ENCODE measurements at regions not wholly inside any gene's neighbourhood (a gene's known extent, or its start where the extent isn't known, plus 50 kb on each side); places are given as distances from the start of the nearest gene placed in this dataset.

DNA sequence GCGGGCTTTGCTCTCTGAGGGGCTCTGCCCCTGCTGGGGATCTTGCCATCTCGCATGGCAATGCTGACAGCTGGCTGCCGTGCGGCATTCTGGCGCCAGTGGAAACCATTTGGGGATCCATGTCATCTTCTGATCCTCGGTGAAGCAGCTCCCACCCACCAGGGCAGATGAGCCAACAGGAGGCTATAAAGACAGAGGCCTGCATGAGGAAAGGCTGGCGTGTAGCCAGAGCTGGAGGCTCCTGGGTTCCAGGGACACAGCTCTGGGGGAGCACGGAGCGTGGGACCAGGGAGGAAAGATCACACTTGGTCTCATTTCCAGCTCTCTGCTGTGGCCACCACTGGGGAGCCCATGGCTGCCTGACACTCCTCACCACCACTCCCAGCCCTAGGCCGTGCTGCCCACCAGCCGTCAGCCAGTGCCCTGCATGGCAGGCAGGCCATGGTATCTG is 145.8 kb downstream of the ZFP36L2 start:
- no peak overlapping the region for H3K27ac ChIP-seq (ENCODE audit: control insufficient read depth, insufficient read depth)
- ChIA-PET SMC1A (ENCODE audit: uncharacterized antibody, unreplicated experiment) (no interaction called here), POLR2A (interaction anchor here (1.0 kb wide), 1 partner anchor 48 kb away, joined by 3 read pairs; no protein-coding TSS in a partner anchor), CTCF (no interaction called here), RAD21 (ENCODE audit: unreplicated experiment) (no interaction called here)
- ATAC-seq, result no peak
- no peaks in the 10 kb centered on the region for H3K79me2 ChIP-seq (ENCODE audit: control insufficient read depth, insufficient read depth, low read length)
- H2AFZ ChIP-seq (ENCODE audit: control insufficient read depth, low read depth, low read length), result no peak overlapping the region
- FAIRE-seq, result no peak
- H3K36me3 ChIP-seq (ENCODE audit: control insufficient read depth in 2 of 2, insufficient read depth in 2 of 2, low read length in 1 of 2), result no peaks in the 10 kb centered on the region
- no peaks in the 10 kb centered on the region for H3K4me1 ChIP-seq (ENCODE audit: control insufficient read depth, insufficient read depth, low read length)
- H4K20me1 ChIP-seq (ENCODE audit: control insufficient read depth, insufficient read depth), result no peaks in the 10 kb centered on the region
- TF ChIP-seq ZNF207 (IDR thresholded peaks at IDR 0.05; ENCODE audit: borderline replicate concordance) (no peak), EED (IDR thresholded peaks at IDR 0.05; ENCODE audit: low read depth) (no peak), RCOR1 (conservative IDR thresholded peaks at IDR 0.05; ENCODE audit: low read depth, low read length) (no peak), CHD2 (IDR thresholded peaks at IDR 0.05; ENCODE audit: borderline replicate concordance, low read depth, low read length) (no peak), CREM (IDR thresholded peaks at IDR 0.05; ENCODE audit: low read depth) (no peak), HCFC1 (IDR thresholded peaks at IDR 0.05; ENCODE audit: low read length) (no peak), BACH1 (IDR thresholded peaks at IDR 0.05; ENCODE audit: borderline replicate concordance) (no peak)
- TF ChIP-seq, protein P1, sequence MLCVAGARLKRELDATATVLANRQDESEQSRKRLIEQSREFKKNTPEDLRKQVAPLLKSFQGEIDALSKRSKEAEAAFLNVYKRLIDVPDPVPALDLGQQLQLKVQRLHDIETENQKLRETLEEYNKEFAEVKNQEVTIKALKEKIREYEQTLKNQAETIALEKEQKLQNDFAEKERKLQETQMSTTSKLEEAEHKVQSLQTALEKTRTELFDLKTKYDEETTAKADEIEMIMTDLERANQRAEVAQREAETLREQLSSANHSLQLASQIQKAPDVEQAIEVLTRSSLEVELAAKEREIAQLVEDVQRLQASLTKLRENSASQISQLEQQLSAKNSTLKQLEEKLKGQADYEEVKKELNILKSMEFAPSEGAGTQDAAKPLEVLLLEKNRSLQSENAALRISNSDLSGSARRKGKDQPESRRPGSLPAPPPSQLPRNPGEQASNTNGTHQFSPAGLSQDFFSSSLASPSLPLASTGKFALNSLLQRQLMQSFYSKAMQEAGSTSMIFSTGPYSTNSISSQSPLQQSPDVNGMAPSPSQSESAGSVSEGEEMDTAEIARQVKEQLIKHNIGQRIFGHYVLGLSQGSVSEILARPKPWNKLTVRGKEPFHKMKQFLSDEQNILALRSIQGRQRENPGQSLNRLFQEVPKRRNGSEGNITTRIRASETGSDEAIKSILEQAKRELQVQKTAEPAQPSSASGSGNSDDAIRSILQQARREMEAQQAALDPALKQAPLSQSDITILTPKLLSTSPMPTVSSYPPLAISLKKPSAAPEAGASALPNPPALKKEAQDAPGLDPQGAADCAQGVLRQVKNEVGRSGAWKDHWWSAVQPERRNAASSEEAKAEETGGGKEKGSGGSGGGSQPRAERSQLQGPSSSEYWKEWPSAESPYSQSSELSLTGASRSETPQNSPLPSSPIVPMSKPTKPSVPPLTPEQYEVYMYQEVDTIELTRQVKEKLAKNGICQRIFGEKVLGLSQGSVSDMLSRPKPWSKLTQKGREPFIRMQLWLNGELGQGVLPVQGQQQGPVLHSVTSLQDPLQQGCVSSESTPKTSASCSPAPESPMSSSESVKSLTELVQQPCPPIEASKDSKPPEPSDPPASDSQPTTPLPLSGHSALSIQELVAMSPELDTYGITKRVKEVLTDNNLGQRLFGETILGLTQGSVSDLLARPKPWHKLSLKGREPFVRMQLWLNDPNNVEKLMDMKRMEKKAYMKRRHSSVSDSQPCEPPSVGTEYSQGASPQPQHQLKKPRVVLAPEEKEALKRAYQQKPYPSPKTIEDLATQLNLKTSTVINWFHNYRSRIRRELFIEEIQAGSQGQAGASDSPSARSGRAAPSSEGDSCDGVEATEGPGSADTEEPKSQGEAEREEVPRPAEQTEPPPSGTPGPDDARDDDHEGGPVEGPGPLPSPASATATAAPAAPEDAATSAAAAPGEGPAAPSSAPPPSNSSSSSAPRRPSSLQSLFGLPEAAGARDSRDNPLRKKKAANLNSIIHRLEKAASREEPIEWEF (IDR thresholded peaks at IDR 0.05; ENCODE audit: insufficient replicate concordance, low read depth, low read length), result no peak
- H3K27me3 ChIP-seq (replicated peaks in 1 of 2; ENCODE audit: control insufficient read depth in 2 of 2, insufficient read depth in 2 of 2, low read length in 1 of 2), result no peaks in the 10 kb centered on the region
- in situ Hi-C loops (cut with MboI), result no loop called here
- no peak for DNase-seq (ENCODE audit: low read depth, low spot score)
- no peaks in the 10 kb centered on the region for H3K9me3 ChIP-seq (replicated peaks; ENCODE audit: control insufficient read depth, insufficient read depth, low read length)
- H3K4me3 ChIP-seq, result no peak overlapping the region
- no peak overlapping the region for H3K9ac ChIP-seq (ENCODE audit: control insufficient read depth, insufficient read depth, low read length)
- WGBS (ENCODE audit: insufficient coverage, insufficient replicate concordance, low lambda C conversion rate, missing lambda C conversion rate), result 58% methylated on average over 11 of the region's 11 CpGs
- intact Hi-C loops (cut with micrococcal nuclease; ENCODE audit: unreplicated experiment), result no loop called here
- H3K4me2 ChIP-seq (ENCODE audit: control insufficient read depth, insufficient read depth), result no peak overlapping the region
- BruUV-seq (replicated peaks), result no TSS peak
